HG03565 (cell line): ENCODE measurements at regions not wholly inside any gene's neighbourhood (a gene's known extent, or its start where the extent isn't known, plus 50 kb on each side); places are given as distances from the start of the nearest gene placed in this dataset.

Source experiments
- ATAC-seq: cut with Tn5 transposase; IDR thresholded peaks from one replicate; pipeline ENCODE4 v1.9.1; 2021; ENCODE audit warnings: mild to moderate bottlenecking, moderate library complexity; ENCODE audit not compliant: unreplicated experiment

DNA sequence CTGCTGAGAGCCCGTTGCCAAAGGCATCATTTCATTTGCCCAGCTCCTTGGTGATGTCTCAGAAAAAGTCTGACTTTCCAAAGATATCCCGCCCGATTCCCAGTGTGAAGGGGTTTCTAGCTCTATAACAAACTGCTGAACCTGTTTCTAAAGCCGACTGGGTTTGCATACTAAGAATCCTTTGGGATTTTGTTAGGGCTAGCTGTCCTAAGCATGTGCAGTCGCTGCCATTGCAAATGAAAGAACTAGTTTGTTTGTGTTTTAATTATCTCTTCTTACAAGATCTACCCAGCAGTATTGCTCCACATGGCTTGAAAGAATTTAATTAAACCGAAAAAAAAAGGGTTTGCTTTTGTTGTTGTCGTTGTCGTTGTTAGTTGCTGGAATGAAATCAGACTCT lies 476.6 kb downstream of the GATA3 start:
- no peak for ATAC-seq

DNA sequence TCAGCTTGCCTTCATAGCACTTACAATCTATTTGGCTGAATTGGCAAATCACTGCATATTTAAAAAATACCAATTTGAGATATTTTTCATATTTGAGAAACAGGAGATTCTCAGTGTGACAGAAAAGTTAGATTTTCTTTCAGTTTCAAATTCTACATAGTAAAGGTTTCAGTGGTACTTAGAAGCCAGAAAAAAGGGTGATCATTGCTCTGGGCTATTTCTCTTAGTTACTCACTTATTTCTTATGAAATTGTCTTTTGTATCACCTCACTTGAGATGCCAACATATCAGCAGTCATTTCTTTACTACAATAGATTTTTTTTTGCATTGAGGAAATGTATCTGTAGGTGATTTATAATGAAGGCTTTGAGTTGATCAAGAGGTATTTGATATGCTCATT lies 478.2 kb downstream of the GATA3 start:
- no peak for ATAC-seq

DNA sequence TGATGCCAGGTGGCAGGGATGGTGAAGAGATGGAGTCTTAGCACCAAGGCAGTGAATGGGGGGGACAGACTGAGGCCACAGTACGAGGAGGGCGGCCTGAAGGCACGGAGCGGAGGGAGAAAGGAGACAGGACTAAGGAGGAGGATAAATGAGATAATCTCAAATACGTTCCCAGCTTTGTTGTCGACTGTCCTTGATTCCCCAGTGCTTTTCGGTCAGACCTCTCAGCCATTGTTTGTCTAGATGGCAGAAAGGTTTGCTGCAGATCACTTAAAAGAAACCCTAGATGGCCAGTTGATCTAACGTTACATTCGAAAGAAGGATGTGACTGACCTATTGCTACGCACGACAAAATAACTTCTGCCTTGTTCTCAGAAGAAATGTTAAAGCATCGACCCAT lies 479.0 kb downstream of the GATA3 start:
- ATAC-seq: no peak

DNA sequence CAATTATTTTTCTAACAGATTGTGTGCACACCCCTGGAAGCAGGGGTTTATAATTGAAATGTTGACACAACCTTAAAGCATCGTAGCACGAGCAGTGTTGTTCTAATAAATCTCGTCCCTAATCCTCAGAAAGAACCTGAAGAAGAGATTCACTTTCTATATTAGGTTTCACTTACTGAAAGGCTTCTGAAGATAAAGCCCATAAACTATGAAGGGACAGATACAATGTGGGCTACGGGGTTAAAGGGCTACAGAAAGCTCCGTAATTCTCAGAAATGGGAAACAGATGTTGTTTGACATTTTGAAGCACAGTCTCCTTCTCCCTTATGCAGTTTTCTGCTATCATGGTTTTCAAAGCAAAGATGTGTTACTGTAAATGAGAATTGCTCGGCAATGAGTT lies 479.6 kb downstream of the GATA3 start:
- ATAC-seq: no peak

DNA sequence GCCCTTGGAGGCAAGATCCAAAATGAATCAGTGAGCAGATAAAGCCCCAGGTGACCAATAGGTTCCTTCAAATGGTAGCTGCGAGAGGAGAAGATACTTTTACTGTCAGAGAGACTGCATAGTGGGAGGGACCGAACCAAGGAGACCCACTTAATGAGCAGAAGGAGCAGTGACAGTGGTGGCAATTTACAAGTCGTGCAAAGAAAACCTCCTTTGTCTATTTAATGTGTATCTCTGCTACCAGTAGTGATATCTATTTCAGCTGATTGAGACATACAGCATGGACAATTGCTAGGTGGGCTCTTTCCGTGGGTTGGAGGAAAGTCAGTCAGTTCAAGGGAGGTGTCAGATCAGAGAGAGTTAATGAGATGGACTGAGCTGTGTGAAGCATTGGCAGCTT lies 480.4 kb downstream of the GATA3 start:
- ATAC-seq: no peak

DNA sequence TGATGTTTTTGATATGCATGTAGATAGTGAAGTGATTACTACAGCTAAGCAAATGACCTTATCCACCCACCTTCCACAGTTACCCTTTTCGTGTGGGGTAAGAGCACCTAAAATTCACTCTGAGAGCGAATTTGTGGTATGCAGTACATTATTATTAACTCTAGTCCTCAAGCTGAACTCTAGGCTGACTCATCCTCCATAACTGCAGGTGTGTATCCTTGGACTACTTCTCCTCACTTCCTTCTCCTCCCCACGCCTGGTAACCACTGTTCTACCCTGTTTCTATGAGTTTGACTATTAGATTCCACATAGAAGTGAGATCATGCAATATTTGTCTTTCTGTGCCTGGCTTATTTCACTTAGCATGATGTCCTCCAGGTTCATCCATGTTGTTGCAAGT lies 484.6 kb downstream of the GATA3 start:
- ATAC-seq: no peak

DNA sequence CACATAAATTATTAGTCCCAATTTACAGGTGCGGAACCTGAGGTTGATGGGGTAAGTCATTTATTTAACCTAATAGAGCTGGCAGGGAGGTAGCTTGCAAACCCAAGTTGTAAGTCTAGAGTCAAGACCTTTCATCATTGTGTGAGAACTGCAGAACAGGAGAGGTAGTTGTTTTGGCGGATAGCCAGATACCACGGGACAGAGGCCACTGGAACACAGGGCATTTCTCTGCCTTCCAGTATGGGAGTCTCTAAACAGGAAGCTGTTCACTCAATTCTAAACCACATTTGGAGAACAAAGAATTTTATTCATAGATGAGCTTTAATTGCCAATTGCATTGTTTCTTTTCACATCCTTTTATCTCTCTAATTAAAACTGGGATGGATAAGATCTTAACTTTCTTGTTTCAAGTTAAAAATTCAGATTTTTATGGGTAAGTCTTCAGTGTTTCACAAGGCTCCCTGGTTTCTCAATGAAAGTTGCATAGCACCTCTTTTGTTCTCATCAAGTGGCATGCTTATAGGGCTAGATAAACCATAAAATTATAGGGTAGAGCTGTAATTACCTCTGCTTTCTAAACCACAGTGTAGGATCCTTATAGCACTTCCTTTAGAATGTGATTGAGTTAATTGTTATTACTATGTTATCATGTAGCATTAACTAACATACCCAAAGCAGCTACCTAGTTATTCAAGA lies 489.0 kb downstream of the GATA3 start:
- ATAC-seq: no peak

DNA sequence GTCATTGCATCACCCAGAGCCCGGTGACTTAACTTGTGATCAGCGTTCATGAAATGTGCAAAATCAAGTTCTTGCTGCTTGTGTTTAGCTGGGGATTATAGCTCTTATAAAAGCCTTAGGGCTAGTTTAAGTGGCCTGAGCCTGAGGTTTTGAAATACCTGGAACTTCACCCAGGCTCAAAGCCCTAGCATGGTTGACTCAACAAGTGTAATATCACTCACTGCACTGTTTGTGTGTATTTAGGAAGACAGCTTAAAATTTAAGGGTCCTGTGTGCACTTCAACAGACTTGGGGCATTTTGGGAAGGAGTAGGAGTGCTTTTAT lies 489.5 kb downstream of the GATA3 start:
- ATAC-seq: no peak

DNA sequence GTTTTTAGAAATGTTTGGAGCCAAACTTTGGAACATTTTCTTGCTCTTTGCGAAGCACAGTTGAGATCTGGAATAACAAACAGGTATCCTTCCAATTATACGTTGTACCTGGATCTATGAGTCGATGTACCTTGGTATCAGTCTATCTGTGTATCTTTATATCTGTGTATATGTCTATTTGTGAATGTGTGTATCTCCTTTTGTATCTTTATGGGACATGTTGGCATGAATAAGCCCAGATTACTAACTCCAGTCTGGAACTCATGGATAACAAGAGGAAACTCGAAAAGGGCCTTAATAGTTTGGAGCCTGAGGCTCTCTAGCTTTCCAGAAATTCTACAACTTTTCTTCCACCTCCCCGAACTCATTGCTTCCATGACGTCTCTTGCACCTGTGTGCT lies 490.0 kb downstream of the GATA3 start:
- no peak for ATAC-seq

DNA sequence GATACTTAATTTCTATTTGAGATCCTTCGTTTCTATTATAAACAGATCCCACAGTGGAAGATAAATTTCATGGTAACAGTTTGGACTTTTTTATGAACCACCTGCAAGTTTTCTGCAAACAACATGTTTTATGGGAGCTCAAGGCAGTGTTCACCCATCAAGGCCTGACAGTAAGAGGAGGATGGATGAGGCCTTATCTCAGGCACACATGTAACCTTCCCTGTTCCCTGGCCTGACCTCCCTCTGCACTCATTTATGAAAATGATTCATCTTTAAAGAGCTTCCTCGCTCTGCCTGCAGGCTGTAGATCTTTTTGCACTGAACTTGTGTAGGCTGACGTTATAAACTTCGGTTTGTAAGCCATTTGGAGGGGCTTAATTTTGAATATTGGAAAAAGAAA lies 500.1 kb downstream of the GATA3 start:
- ATAC-seq: no peak

DNA sequence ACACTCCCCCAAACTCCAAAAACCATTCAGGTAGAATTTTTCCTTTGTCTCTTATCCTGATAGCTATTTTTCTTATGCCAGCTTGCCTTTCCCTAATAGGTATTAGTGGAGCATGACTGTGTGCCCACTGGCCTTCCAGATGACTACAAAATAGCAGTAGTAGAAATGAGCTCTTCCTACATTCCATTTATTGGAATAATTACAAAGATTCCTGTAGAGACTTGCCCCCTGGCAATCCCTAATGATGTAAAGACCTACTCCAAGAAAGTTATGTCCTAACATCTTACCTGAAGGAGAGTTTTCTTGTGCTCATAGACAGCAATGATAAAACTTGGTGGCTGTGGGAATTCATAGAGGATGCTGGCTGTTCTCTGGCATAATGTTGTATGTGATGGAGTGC lies 501.8 kb downstream of the GATA3 start:
- ATAC-seq: no peak

DNA sequence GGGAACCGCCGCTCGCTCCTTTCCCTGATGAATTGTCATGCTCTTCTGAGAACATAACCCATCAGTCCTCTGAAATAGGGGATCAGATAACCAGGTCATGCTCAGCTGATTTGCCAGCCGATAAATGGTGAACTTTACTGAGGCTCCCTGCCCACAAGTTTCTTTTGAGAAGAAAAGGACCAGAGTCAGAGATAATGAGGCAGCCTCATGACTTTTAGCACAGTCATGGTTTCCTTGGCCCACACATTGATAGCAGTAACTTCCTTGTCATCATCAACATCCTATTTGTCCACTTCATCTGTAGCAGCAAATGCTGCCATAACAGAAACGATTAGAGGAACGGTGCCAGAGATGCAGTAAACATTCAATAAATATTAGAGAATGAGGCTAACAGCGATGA lies 509.0 kb downstream of the GATA3 start:
- ATAC-seq: no peak

DNA sequence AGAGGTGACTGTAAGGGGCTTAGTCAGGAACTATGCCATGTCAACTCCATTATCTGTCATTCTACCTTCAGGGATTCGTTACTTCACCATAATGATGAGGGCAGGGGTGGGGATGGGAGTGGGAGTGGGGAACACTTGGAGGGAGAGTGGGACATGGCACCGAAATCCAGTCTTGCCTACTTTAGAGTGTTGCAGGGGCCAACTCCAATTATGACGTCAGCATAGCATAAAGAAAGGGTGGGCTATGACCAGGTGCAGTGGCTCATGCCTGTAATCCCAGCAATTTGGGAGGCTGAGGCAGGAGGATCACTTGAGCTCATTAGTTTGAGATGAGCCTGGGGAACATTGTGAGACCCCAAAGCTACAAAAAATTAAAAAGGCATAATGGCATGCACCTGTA lies 512.2 kb downstream of the GATA3 start:
- ATAC-seq: no peak

DNA sequence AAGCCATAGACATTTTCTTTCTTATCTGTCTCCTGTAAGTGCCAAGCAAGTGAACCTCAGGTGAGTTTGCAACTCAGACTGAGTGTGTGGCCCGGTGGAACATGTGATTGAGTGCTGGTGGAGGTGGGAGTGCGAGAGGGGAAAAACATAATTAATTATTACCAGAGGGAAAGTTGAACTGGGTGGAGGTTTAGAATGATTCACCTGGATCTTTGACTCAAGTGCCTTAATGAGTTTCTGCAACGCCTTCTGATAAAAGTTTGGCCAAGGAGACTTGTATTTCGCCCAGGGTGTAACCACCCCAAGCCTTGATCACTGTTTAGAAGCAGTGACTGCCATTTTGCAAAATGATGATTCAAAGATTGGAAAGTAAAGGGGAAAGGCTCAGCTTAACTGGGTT lies 513.9 kb downstream of the GATA3 start:
- no peak for ATAC-seq

DNA sequence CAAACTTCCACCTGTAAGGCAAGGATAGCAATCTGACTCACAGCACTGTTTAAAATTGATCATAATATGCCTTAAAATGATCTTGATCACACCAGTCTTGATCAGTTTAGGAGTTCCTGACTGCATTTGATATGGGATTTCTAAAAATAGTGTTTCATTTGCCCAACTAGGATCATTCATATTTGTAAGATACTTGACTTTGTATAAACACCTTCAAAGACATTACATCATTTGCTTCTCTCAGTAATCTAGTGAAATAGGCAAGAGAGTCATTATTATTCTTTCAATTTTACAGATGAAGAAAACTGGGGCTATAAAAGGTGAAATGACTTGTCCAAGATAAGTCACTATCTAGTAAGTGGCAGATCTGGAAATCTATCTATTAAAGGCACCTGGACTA lies 521.1 kb downstream of the GATA3 start:
- ATAC-seq: no peak

DNA sequence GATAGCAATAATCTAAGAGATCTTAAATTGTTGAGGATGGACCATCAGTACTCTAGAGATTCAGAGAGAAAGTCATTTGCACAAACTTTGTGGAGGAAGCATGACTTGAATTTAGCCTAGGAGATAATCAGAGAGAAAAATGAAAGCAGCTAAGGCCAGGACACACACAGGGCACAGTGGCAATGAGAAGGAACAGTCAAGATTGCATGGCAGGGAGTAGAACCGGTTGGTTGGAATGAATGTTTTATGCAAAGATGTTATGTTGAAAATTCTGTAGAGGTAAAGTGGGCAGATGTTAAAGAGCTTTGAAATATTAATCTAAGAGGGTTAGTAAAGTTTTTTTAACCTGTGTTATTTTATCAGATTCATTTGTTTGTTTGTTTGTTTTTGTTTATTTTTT lies 521.8 kb downstream of the GATA3 start:
- ATAC-seq: no peak

DNA sequence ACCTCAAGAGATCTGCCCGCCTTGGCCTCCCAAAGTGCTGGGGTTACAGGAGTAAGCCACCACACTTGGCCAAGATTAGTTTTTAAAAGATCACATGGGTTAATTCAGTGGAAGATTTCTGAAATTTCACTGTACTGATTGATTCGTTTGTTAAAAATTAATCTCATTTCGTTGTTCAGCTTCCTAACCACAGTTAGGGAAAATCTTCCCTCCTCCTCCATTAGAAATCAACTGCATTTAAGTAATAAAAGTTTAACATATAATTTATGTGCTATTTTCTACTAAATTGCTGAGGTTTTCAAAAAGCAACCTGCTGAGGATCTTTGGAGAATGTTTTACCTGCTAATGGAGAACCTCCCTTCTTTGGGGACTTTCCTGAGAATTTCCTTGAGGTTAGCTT lies 522.4 kb downstream of the GATA3 start:
- ATAC-seq: no peak

DNA sequence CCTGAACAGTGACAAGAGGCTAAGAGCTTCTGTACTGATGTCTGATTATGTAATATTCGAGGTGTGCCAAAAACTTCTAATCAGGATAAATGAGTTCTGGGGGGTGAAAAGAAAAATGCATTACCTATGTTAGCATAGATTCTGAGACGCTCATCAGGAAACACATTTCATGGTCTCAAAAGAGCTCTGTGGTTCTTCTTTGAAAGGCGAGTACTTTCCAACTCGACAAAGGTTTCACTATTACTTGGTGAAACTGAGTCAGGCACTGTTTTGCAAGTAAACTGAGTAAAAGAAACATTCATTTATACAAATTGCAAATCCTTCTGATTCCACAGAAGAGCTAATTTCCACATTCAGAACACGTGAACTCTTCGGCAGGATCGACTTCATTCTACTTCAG lies 523.2 kb downstream of the GATA3 start:
- ATAC-seq: no peak

DNA sequence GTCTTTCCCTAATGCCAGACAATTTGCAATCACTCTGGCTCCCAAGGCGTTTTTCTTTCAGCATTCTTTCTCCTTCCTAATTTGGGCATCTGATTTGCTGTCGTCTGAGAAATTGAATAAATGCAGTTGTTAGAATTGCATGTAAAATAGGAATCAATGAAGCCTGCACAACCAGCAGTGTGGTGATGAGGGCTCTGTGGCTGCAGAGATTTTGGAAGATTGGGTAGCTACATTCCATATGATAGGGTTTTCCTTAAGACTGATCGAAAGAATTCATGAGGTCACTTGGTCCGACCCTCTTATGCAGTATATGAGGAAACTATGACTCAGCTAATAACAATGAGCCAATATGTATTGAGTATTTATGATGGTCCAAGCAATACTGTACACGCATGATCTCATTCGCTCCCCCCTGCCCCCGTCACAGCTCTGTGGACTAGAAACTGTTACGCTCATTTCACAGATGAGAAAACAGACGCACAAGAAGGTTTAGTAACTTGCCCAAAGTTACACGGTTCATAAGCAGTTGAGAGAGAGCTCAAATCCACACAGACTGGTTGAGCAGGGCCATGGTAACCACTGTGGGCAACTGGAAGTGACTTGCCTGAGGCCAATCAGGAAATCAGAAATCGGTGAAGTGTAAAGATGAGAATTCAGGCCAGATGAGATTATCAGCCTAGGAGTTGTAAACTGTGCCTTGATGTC lies 527.2 kb downstream of the GATA3 start:
- ATAC-seq: no peak

DNA sequence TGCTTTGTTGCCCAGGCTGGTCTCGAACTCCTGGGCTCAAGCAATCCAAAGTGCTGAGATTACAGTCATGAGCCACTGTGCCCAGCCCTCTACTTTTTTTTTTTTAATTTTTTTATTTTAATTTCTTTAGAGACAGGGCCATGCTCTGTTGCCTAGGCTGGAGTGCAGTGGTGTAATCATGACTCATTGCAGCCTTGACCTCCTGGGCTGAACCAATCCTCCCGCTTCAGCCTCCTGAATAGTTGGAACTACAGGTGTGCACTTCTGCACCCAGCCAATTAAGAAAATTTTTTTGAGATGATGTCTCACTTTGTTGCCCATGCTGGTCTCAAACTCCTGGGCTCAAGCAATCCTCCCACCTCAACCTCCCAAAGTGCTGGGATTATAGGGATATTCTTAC lies 528.6 kb downstream of the GATA3 start:
- ATAC-seq: no peak

DNA sequence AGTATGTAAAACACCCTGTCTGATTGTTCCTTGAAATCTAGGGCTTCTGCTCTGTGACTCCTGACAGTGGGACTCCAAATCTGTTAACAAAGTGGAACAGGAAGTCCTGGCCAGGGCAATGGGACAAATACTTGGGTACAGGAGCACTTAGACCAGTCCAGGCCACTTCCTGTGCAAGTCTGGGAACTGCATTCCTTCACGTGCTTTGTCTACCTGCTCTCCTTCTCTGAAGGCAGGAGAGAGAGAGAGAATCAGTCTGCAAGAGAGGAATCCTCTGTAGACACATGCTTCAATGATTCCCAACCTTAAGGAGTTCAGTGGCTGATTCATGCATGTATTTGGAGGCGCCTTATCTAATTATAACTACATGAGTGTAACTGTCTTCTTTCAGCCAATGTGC lies 530.2 kb downstream of the GATA3 start:
- ATAC-seq: no peak

DNA sequence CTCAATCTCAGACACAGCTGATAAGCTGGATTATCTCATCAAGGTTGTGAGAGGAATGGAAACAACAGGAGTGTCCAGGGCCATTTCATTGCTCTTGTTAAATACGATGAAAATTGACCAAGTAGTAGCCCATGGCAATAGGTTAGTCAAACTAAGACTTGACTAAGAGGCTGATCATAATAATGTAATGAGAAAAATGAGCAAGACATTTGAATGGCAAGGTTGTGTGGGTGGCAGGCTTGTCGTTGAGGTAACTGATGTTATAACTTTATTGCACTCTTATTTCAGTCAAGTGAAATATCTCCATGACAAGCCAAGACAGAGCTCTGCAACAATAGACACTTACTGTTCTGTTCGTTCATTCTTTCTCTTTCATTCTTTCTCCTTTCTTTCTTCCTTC lies 532.0 kb downstream of the GATA3 start:
- no peak for ATAC-seq

DNA sequence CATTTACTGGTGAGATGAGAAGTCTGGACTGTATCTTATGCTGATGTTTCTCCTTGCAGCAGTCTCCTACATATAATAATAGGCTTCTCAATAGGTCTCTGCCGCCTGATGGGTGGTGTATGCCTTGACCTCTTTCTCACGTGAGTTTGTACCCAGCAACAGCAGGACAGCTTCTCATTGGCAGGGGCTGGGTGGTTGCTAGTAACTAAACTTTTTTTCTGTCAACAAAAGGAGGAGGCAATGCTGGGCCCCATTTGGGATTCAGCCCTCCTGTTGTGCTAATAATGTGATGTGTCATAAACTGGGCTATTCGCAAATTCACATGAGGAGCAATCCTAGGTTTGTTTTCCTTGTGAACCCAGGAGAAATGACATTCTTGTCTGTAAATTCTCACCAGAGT lies 533.6 kb downstream of the GATA3 start:
- no peak for ATAC-seq
